ENCODE measurements at regions not wholly inside any gene's neighbourhood (a gene's known extent, or its start where the extent isn't known, plus 50 kb on each side); places are given as distances from the start of the nearest gene placed in this dataset.

GRCh38 chr2:181770150-181770549 is 89.8 kb upstream of the NEUROD1 start:
- no peaks in the 10 kb centered on the region for H3K9me2 ChIP-seq (replicated peaks; ENCODE audit: insufficient read depth, low read length)
- H3K79me2 ChIP-seq (ENCODE audit: insufficient read depth, low read length) = no peaks in the 10 kb centered on the region
- H3K27me3 ChIP-seq (ENCODE audit: low read length) = no peaks in the 10 kb centered on the region
- no peaks in the 10 kb centered on the region for H4K20me1 ChIP-seq (ENCODE audit: low read depth, low read length)
- H3K4me2 ChIP-seq (ENCODE audit: low read depth, low read length, poor library complexity, severe bottlenecking) = no peak overlapping the region
- no peak overlapping the region for H3K27ac ChIP-seq (ENCODE audit: low read depth, low read length)
- H3K4me3 ChIP-seq (ENCODE audit: insufficient read depth, low read length, poor library complexity, severe bottlenecking) = no peak overlapping the region
- H3K36me3 ChIP-seq (ENCODE audit: low read length) = no peaks in the 10 kb centered on the region
- H2AFZ ChIP-seq (ENCODE audit: low read depth, low read length, severe bottlenecking) = no peak overlapping the region
- H3K9me3 ChIP-seq (ENCODE audit: insufficient read depth, low read length) = no peaks in the 10 kb centered on the region
- H3F3A ChIP-seq (ENCODE audit: insufficient read depth) = no peaks in the 10 kb centered on the region
- TF ChIP-seq EZH2phosphoT487 (conservative IDR thresholded peaks at IDR 0.05; ENCODE audit: low read length) = no peak
- TF ChIP-seq, protein P1, sequence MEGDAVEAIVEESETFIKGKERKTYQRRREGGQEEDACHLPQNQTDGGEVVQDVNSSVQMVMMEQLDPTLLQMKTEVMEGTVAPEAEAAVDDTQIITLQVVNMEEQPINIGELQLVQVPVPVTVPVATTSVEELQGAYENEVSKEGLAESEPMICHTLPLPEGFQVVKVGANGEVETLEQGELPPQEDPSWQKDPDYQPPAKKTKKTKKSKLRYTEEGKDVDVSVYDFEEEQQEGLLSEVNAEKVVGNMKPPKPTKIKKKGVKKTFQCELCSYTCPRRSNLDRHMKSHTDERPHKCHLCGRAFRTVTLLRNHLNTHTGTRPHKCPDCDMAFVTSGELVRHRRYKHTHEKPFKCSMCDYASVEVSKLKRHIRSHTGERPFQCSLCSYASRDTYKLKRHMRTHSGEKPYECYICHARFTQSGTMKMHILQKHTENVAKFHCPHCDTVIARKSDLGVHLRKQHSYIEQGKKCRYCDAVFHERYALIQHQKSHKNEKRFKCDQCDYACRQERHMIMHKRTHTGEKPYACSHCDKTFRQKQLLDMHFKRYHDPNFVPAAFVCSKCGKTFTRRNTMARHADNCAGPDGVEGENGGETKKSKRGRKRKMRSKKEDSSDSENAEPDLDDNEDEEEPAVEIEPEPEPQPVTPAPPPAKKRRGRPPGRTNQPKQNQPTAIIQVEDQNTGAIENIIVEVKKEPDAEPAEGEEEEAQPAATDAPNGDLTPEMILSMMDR (IDR thresholded peaks at IDR 0.05; ENCODE audit: insufficient read depth, low read length, poor library complexity, severe bottlenecking) = no peak
- H3K9ac ChIP-seq (ENCODE audit: low read length) = no peak overlapping the region

DNA sequence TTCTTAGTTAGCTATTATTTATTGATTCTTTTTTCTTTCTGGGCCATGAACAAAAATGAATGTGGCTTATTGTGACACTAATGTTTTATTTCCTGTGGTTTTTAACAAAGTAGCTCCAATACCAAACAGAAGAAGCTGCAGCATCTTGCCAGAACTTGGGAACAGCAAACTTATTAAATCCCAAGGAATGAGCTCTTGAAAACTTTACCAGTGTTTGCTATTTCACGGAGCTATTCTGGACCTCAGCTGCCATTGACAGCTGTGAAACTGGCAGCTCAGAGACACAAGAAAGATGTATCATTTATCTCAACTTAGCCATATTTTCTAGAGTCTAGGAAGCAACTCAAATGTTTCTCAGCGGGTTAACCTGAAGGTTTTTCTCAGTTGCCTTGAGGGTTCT is 91.0 kb upstream of the NEUROD1 start:
- no peak overlapping the region for H2AFZ ChIP-seq (ENCODE audit: low read depth, low read length, severe bottlenecking)

DNA sequence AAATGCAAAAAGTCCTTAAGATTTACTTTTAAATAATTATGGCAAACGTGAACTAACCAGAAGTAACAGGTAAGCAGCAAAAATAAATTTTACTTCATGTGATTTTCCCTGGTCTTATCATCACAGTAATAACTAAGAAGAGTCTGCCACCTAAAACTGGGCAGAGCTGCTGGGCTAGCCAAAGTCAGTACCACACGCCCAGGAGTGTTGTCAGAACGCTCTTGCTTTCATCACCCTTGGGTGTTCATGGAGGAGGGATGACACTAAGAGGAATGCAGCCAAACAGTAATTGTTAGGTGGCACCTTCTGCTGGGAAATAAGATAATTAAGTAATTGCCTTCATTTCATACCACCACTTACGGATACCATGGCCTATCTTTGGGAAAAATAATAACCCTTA is 92.0 kb upstream of the NEUROD1 start:
- H3K9me3 ChIP-seq (ENCODE audit: insufficient read depth, low read length) = no peaks in the 10 kb centered on the region
- no peak overlapping the region for H3K4me3 ChIP-seq (ENCODE audit: insufficient read depth, low read length, poor library complexity, severe bottlenecking)
- no peak overlapping the region for H3K4me2 ChIP-seq (ENCODE audit: low read depth, low read length, poor library complexity, severe bottlenecking)
- no peak overlapping the region for H2AFZ ChIP-seq (ENCODE audit: low read depth, low read length, severe bottlenecking)
- H4K20me1 ChIP-seq (ENCODE audit: low read depth, low read length) = no peaks in the 10 kb centered on the region
- no peaks in the 10 kb centered on the region for H3K79me2 ChIP-seq (ENCODE audit: insufficient read depth, low read length)
- no peak overlapping the region for H3K9ac ChIP-seq (ENCODE audit: low read length)
- no peak overlapping the region for H3K27ac ChIP-seq (ENCODE audit: low read depth, low read length)
- TF ChIP-seq, protein P1 (IDR thresholded peaks at IDR 0.05; ENCODE audit: insufficient read depth, low read length, poor library complexity, severe bottlenecking) = no peak
- no peak for TF ChIP-seq EZH2phosphoT487 (conservative IDR thresholded peaks at IDR 0.05; ENCODE audit: low read length)
- no peaks in the 10 kb centered on the region for H3K9me2 ChIP-seq (replicated peaks; ENCODE audit: insufficient read depth, low read length)
- no peaks in the 10 kb centered on the region for H3F3A ChIP-seq (ENCODE audit: insufficient read depth)
- H3K36me3 ChIP-seq (ENCODE audit: low read length) = no peaks in the 10 kb centered on the region
- H3K27me3 ChIP-seq (ENCODE audit: low read length) = no peaks in the 10 kb centered on the region

More for the DNA sequence above, 91.0 kb upstream of the NEUROD1 start:
- Histone ChIP-seq H3K4me3 (ENCODE audit: insufficient read depth, low read length, poor library complexity, severe bottlenecking) (no peak overlapping the region), H4K20me1 (ENCODE audit: low read depth, low read length) (no peaks in the 10 kb centered on the region), H3K9me3 (ENCODE audit: insufficient read depth, low read length) (no peaks in the 10 kb centered on the region), H3K9me2 (replicated peaks; ENCODE audit: insufficient read depth, low read length) (no peaks in the 10 kb centered on the region), H3K36me3 (ENCODE audit: low read length) (no peaks in the 10 kb centered on the region), H3K27me3 (ENCODE audit: low read length) (no peaks in the 10 kb centered on the region), H3K27ac (ENCODE audit: low read depth, low read length) (no peak overlapping the region), H3K4me2 (ENCODE audit: low read depth, low read length, poor library complexity, severe bottlenecking) (no peak overlapping the region), H3K79me2 (ENCODE audit: insufficient read depth, low read length) (no peaks in the 10 kb centered on the region), H3K9ac (ENCODE audit: low read length) (no peak overlapping the region), H3F3A (ENCODE audit: insufficient read depth) (no peaks in the 10 kb centered on the region)
- TF ChIP-seq, protein P1 (IDR thresholded peaks at IDR 0.05; ENCODE audit: insufficient read depth, low read length, poor library complexity, severe bottlenecking) = no peak

GRCh38 chr2:181772777-181773176 is 92.5 kb upstream of the NEUROD1 start:
- H4K20me1 ChIP-seq (ENCODE audit: low read depth, low read length) = no peaks in the 10 kb centered on the region
- H3K9me2 ChIP-seq (replicated peaks; ENCODE audit: insufficient read depth, low read length) = no peaks in the 10 kb centered on the region
- H3K79me2 ChIP-seq (ENCODE audit: insufficient read depth, low read length) = no peaks in the 10 kb centered on the region
- H3K9me3 ChIP-seq (ENCODE audit: insufficient read depth, low read length) = no peaks in the 10 kb centered on the region
- H3K36me3 ChIP-seq (ENCODE audit: low read length) = no peaks in the 10 kb centered on the region
- H2AFZ ChIP-seq (ENCODE audit: low read depth, low read length, severe bottlenecking) = no peak overlapping the region
- no peak overlapping the region for H3K4me3 ChIP-seq (ENCODE audit: insufficient read depth, low read length, poor library complexity, severe bottlenecking)
- TF ChIP-seq EZH2phosphoT487 (conservative IDR thresholded peaks at IDR 0.05; ENCODE audit: low read length) = no peak
- TF ChIP-seq, protein P1 (IDR thresholded peaks at IDR 0.05; ENCODE audit: insufficient read depth, low read length, poor library complexity, severe bottlenecking) = no peak
- H3K9ac ChIP-seq (ENCODE audit: low read length) = no peak overlapping the region
- no peaks in the 10 kb centered on the region for H3K27me3 ChIP-seq (ENCODE audit: low read length)
- no peak overlapping the region for H3K4me2 ChIP-seq (ENCODE audit: low read depth, low read length, poor library complexity, severe bottlenecking)
- no peaks in the 10 kb centered on the region for H3F3A ChIP-seq (ENCODE audit: insufficient read depth)
- no peak overlapping the region for H3K27ac ChIP-seq (ENCODE audit: low read depth, low read length)

Data from SU-DHL-6 (cell line).